ENCODE measurements at regions not wholly inside any gene's neighbourhood (a gene's known extent, or its start where the extent isn't known, plus 50 kb on each side); places are given as distances from the start of the nearest gene placed in this dataset.

GRCh38 chr18:2310886-2311285, 260.4 kb downstream of the METTL4 start (continued):
- TF ChIP-seq, protein P1, sequence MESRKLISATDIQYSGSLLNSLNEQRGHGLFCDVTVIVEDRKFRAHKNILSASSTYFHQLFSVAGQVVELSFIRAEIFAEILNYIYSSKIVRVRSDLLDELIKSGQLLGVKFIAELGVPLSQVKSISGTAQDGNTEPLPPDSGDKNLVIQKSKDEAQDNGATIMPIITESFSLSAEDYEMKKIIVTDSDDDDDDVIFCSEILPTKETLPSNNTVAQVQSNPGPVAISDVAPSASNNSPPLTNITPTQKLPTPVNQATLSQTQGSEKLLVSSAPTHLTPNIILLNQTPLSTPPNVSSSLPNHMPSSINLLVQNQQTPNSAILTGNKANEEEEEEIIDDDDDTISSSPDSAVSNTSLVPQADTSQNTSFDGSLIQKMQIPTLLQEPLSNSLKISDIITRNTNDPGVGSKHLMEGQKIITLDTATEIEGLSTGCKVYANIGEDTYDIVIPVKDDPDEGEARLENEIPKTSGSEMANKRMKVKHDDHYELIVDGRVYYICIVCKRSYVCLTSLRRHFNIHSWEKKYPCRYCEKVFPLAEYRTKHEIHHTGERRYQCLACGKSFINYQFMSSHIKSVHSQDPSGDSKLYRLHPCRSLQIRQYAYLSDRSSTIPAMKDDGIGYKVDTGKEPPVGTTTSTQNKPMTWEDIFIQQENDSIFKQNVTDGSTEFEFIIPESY (IDR thresholded peaks at IDR 0.05; ENCODE audit: extremely low read depth, insufficient replicate concordance, low read length), result no peak
- no peak for TF ChIP-seq ATF3 (IDR thresholded peaks at IDR 0.05)

GRCh38 chr18:2312440-2312839, 258.9 kb downstream of the METTL4 start:
- Histone ChIP-seq H3K27ac (ENCODE audit: low read depth, low read length) (no peak overlapping the region), H3K4me2 (ENCODE audit: low read length) (no peak overlapping the region), H2AFZ (ENCODE audit: low read depth, low read length, poor library complexity, severe bottlenecking) (no peak overlapping the region), H4K20me1 (ENCODE audit: insufficient read depth) (no peaks in the 10 kb centered on the region), H3K79me2 (ENCODE audit: insufficient read depth, low read length) (no peaks in the 10 kb centered on the region), H3K9me3 (ENCODE audit: control insufficient read depth in 1 of 2, insufficient read depth in 1 of 2, low read depth in 1 of 2, low read length in 2 of 2) (no peaks in the 10 kb centered on the region), H3K9me2 (ENCODE audit: insufficient read depth) (no peaks in the 10 kb centered on the region), H3K27me3 (ENCODE audit: insufficient read depth, low read length) (no peaks in the 10 kb centered on the region), H3K4me1 (ENCODE audit: control insufficient read depth in 1 of 2, insufficient read depth in 2 of 2, low read length in 2 of 2) (no peaks in the 10 kb centered on the region), H3K9ac (ENCODE audit: low read length) (no peak overlapping the region), H3K4me3 (replicated peaks in 1 of 2; ENCODE audit: low read depth in 1 of 2, low read length in 2 of 2) (no peak overlapping the region), H3K36me3 (ENCODE audit: control insufficient read depth in 1 of 2, insufficient read depth in 2 of 2, low read length in 2 of 2) (no peaks in the 10 kb centered on the region)
- RAD21 ChIA-PET (ENCODE audit: low non-redundant PET in 1 of 2, low total read pairs in 2 of 2, uncharacterized antibody in 2 of 2, unreplicated experiment in 2 of 2), result no interaction called here
- DNase-seq (ENCODE audit: low read depth, low spot score) (no peak), ATAC-seq (no peak)
- no peak for TF ChIP-seq ZFX (IDR thresholded peaks at IDR 0.05)
- intact Hi-C loops (cut with micrococcal nuclease), result no loop called here
- CTCF ChIA-PET, result no interaction called here
- BruUV-seq (replicated peaks), result no TSS peak
- POLR2A ChIA-PET, result no interaction called here

- no peak overlapping the region for H2AFZ ChIP-seq (ENCODE audit: low read depth, low read length, poor library complexity, severe bottlenecking)
- no peaks in the 10 kb centered on the region for H3K79me2 ChIP-seq (ENCODE audit: insufficient read depth, low read length)
- no peak for ATAC-seq
- intact Hi-C loops (cut with micrococcal nuclease), result no loop called here
- no peak for DNase-seq (ENCODE audit: low read depth, low spot score)
- POLR2A ChIA-PET, result no interaction called here
- H3K9me3 ChIP-seq (ENCODE audit: control insufficient read depth in 1 of 2, insufficient read depth in 1 of 2, low read depth in 1 of 2, low read length in 2 of 2), result no peaks in the 10 kb centered on the region
- no peak overlapping the region for H3K4me2 ChIP-seq (ENCODE audit: low read length)
- RAD21 ChIA-PET (ENCODE audit: low non-redundant PET in 1 of 2, low total read pairs in 2 of 2, uncharacterized antibody in 2 of 2, unreplicated experiment in 2 of 2), result no interaction called here
- H3K9ac ChIP-seq (ENCODE audit: low read length), result no peak overlapping the region
- no peaks in the 10 kb centered on the region for H3K27me3 ChIP-seq (ENCODE audit: insufficient read depth, low read length)
- H3K4me1 ChIP-seq (ENCODE audit: control insufficient read depth in 1 of 2, insufficient read depth in 2 of 2, low read length in 2 of 2), result no peaks in the 10 kb centered on the region
- no peaks in the 10 kb centered on the region for H3K9me2 ChIP-seq (ENCODE audit: insufficient read depth)
- no peak overlapping the region for H3K4me3 ChIP-seq (replicated peaks in 1 of 2; ENCODE audit: low read depth in 1 of 2, low read length in 2 of 2)
- no TSS peak for BruUV-seq (replicated peaks)
- no peak overlapping the region for H3K27ac ChIP-seq (ENCODE audit: low read depth, low read length)
- CTCF ChIA-PET, result no interaction called here
- no peaks in the 10 kb centered on the region for H4K20me1 ChIP-seq (ENCODE audit: insufficient read depth)
- H3K36me3 ChIP-seq (ENCODE audit: control insufficient read depth in 1 of 2, insufficient read depth in 2 of 2, low read length in 2 of 2), result no peaks in the 10 kb centered on the region
- TF ChIP-seq, protein P2, sequence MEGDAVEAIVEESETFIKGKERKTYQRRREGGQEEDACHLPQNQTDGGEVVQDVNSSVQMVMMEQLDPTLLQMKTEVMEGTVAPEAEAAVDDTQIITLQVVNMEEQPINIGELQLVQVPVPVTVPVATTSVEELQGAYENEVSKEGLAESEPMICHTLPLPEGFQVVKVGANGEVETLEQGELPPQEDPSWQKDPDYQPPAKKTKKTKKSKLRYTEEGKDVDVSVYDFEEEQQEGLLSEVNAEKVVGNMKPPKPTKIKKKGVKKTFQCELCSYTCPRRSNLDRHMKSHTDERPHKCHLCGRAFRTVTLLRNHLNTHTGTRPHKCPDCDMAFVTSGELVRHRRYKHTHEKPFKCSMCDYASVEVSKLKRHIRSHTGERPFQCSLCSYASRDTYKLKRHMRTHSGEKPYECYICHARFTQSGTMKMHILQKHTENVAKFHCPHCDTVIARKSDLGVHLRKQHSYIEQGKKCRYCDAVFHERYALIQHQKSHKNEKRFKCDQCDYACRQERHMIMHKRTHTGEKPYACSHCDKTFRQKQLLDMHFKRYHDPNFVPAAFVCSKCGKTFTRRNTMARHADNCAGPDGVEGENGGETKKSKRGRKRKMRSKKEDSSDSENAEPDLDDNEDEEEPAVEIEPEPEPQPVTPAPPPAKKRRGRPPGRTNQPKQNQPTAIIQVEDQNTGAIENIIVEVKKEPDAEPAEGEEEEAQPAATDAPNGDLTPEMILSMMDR (IDR thresholded peaks at IDR 0.05 in 2 of 3, conservative IDR thresholded peaks at IDR 0.05 in 1 of 3; ENCODE audit: borderline replicate concordance in 1 of 3, insufficient read depth in 1 of 3, low read depth in 2 of 3, low read length in 2 of 3), result no peak
- TF ChIP-seq ELF1 (IDR thresholded peaks at IDR 0.05; ENCODE audit: borderline replicate concordance, low read depth) (no peak), EZH2phosphoT487 (IDR thresholded peaks at IDR 0.05; ENCODE audit: borderline replicate concordance) (no peak)
- TF ChIP-seq, protein P3, sequence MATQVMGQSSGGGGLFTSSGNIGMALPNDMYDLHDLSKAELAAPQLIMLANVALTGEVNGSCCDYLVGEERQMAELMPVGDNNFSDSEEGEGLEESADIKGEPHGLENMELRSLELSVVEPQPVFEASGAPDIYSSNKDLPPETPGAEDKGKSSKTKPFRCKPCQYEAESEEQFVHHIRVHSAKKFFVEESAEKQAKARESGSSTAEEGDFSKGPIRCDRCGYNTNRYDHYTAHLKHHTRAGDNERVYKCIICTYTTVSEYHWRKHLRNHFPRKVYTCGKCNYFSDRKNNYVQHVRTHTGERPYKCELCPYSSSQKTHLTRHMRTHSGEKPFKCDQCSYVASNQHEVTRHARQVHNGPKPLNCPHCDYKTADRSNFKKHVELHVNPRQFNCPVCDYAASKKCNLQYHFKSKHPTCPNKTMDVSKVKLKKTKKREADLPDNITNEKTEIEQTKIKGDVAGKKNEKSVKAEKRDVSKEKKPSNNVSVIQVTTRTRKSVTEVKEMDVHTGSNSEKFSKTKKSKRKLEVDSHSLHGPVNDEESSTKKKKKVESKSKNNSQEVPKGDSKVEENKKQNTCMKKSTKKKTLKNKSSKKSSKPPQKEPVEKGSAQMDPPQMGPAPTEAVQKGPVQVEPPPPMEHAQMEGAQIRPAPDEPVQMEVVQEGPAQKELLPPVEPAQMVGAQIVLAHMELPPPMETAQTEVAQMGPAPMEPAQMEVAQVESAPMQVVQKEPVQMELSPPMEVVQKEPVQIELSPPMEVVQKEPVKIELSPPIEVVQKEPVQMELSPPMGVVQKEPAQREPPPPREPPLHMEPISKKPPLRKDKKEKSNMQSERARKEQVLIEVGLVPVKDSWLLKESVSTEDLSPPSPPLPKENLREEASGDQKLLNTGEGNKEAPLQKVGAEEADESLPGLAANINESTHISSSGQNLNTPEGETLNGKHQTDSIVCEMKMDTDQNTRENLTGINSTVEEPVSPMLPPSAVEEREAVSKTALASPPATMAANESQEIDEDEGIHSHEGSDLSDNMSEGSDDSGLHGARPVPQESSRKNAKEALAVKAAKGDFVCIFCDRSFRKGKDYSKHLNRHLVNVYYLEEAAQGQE (IDR thresholded peaks at IDR 0.05; ENCODE audit: low read depth), result no peak
- TF ChIP-seq, protein P1 (IDR thresholded peaks at IDR 0.05; ENCODE audit: extremely low read depth, insufficient replicate concordance, low read length), result no peak
Measured at GRCh38 chr18:2313332-2313731, 258.0 kb downstream of the METTL4 start.
